GM23338 (cell line): ENCODE measurements at regions not wholly inside any gene's neighbourhood (a gene's known extent, or its start where the extent isn't known, plus 50 kb on each side); places are given as distances from the start of the nearest gene placed in this dataset.

Source experiments
- ATAC-seq: fragments of 200-7000 bp; cut with Tn5 transposase; 3 replicates; pipeline ENCODE4 v1.9.1; 2020
- DNase-seq: peaks from one replicate; pipeline ENCODE4 v3.0.0-alpha.2; 2015; ENCODE audit warnings: low spot score
- H2AFZ ChIP-seq: fragments of 200-600 bp; sonication (generic); 2 replicates; pipeline ENCODE4 v1.8.0; 2016; ENCODE audit warnings: antibody characterized with exemption, mild to moderate bottlenecking, moderate library complexity
- H3F3A ChIP-seq: fragments of 200-600 bp; sonication (generic); replicated peaks from 2 replicates; pipeline ENCODE4 v1.8.0; 2017; ENCODE audit warnings: antibody characterized with exemption, mixed run types, low read depth
- H3K27ac ChIP-seq: fragments of 200-600 bp; sonication (generic); 2 replicates; pipeline ENCODE4 v1.6.1; 2016; ENCODE audit warnings: low read depth
- H3K27me3 ChIP-seq: fragments of 200-600 bp; sonication (generic); 2 replicates; pipeline ENCODE4 v1.8.0; 2016; ENCODE audit warnings: mild to moderate bottlenecking, mixed run types, moderate library complexity; ENCODE audit not compliant: insufficient read depth
- H3K36me3 ChIP-seq: fragments of 200-600 bp; sonication (generic); 2 replicates; pipeline ENCODE4 v1.8.0; 2016; ENCODE audit warnings: mild to moderate bottlenecking; ENCODE audit not compliant: insufficient read depth
- H3K4me1 ChIP-seq: fragments of 200-600 bp; sonication (generic); 2 replicates; pipeline ENCODE4 v1.8.0; 2016; ENCODE audit warnings: mild to moderate bottlenecking, moderate library complexity; ENCODE audit not compliant: insufficient read depth
- H3K4me2 ChIP-seq: fragments of 200-600 bp; sonication (generic); 2 replicates; pipeline ENCODE4 v1.7.1; 2017; ENCODE audit warnings: mixed run types
- H3K4me3 ChIP-seq: fragments of 200-600 bp; sonication (generic); 2 replicates; pipeline ENCODE4 v1.6.1; 2016; ENCODE audit warnings: mixed run types
- H3K79me2 ChIP-seq: fragments of 200-600 bp; sonication (generic); replicated peaks from 2 replicates; pipeline ENCODE4 v1.8.0; 2017; ENCODE audit warnings: mild to moderate bottlenecking; ENCODE audit not compliant: insufficient read depth
- H3K9me2 ChIP-seq: fragments of 200-600 bp; sonication (generic); 2 replicates; pipeline ENCODE4 v1.8.0; 2017; ENCODE audit not compliant: insufficient read depth
- H4K20me1 ChIP-seq: fragments of 200-600 bp; sonication (generic); replicated peaks from 2 replicates; pipeline ENCODE4 v1.8.0; 2017; ENCODE audit warnings: mild to moderate bottlenecking; ENCODE audit not compliant: insufficient read depth
- H3K27ac Mint-ChIP-seq: 2 replicates; pipeline ENCODE4 v1.8.0; 2020; ENCODE audit warnings: inconsistent platforms, mild to moderate bottlenecking, moderate library complexity, mixed read lengths
- H3K27me3 Mint-ChIP-seq: 3 replicates; pipeline ENCODE4 v1.8.0; 2022; ENCODE audit warnings: low read depth, mild to moderate bottlenecking, moderate library complexity, mixed read lengths, inconsistent platforms; ENCODE audit not compliant: insufficient read depth, poor library complexity
- H3K36me3 Mint-ChIP-seq: 3 replicates; pipeline ENCODE4 v1.8.0; 2021; ENCODE audit warnings: low read depth, mild to moderate bottlenecking, inconsistent platforms, moderate library complexity, mixed read lengths
- H3K4me1 Mint-ChIP-seq: 3 replicates; pipeline ENCODE4 v1.8.0; 2020; ENCODE audit warnings: mild to moderate bottlenecking, inconsistent platforms, mixed read lengths
- H3K4me3 Mint-ChIP-seq: 3 replicates; pipeline ENCODE4 v1.8.0; 2021; ENCODE audit warnings: moderate library complexity, mild to moderate bottlenecking, inconsistent platforms, mixed read lengths
- H3K9me3 Mint-ChIP-seq: 3 replicates; pipeline ENCODE4 v1.8.0; 2020; ENCODE audit warnings: moderate library complexity, mild to moderate bottlenecking, inconsistent platforms, mixed read lengths
- CREB1 ChIP-seq: fragments of 250-450 bp; sonication (Bioruptor Pico); IDR thresholded peaks from 2 replicates; pipeline ENCODE4 v1.5.0; 2020; ENCODE audit warnings: low read depth, mild to moderate bottlenecking, moderate library complexity
- CTCF ChIP-seq, 2 experiments: fragments of 200-600 bp in 1 of 2; sonication (generic) in 1 of 2; conservative IDR thresholded peaks; 2 replicates each; pipeline versions ENCODE4 v1.5.1 to v1.6.1; 2016 to 2017; ENCODE audit warnings: antibody characterized with exemption in 2 of 2, low read depth in 2 of 2, mild to moderate bottlenecking in 2 of 2, moderate library complexity in 1 of 2
- ETS1 ChIP-seq: IDR thresholded peaks from 2 replicates; pipeline ENCODE4 v1.6.1; 2016; ENCODE audit warnings: antibody characterized with exemption
- EZH2 ChIP-seq: fragments of 200-600 bp; sonication (generic); IDR thresholded peaks from one replicate; pipeline ENCODE4 v1.8.0; 2017; ENCODE audit warnings: antibody characterized with exemption, mild to moderate bottlenecking, low read depth; ENCODE audit not compliant: unreplicated experiment
- EZH2phosphoT487 ChIP-seq: fragments of 200-600 bp; sonication (generic); IDR thresholded peaks from one replicate; pipeline ENCODE4 v1.8.1; 2018; ENCODE audit warnings: antibody characterized with exemption; ENCODE audit not compliant: unreplicated experiment
- JUNB ChIP-seq: IDR thresholded peaks from one replicate; pipeline ENCODE4 v1.6.1; 2016; ENCODE audit warnings: antibody characterized with exemption; ENCODE audit not compliant: unreplicated experiment
- NANOG ChIP-seq: IDR thresholded peaks from 2 replicates; pipeline ENCODE4 v1.6.1; 2016; ENCODE audit warnings: antibody characterized with exemption, borderline replicate concordance
- POLR2AphosphoS5 ChIP-seq: IDR thresholded peaks from 2 replicates; pipeline ENCODE4 v1.6.1; 2016; ENCODE audit warnings: antibody characterized with exemption, low read depth
- REST ChIP-seq: IDR thresholded peaks from one replicate; pipeline ENCODE4 v1.6.1; 2018; ENCODE audit warnings: antibody characterized with exemption; ENCODE audit not compliant: unreplicated experiment
- STAT1 ChIP-seq: IDR thresholded peaks from one replicate; pipeline ENCODE4 v1.6.1; 2016; ENCODE audit warnings: antibody characterized with exemption; ENCODE audit not compliant: unreplicated experiment
- ZNF114 ChIP-seq: fragments of 250-450 bp; sonication (Bioruptor Pico); IDR thresholded peaks from 2 replicates; pipeline ENCODE4 v1.5.0; 2020; ENCODE audit warnings: mild to moderate bottlenecking, moderate library complexity
- ZNF331 ChIP-seq: fragments of 250-450 bp; sonication (Bioruptor Pico); IDR thresholded peaks from 2 replicates; pipeline ENCODE4 v1.5.0; 2020; ENCODE audit warnings: low read depth, mild to moderate bottlenecking, moderate library complexity
- ZNF462 ChIP-seq: fragments of 250-450 bp; sonication (Bioruptor Pico); IDR thresholded peaks from 2 replicates; pipeline ENCODE4 v1.5.0; 2020; ENCODE audit warnings: mild to moderate bottlenecking, moderate library complexity

- H3K79me2 ChIP-seq: no peaks in the 10 kb centered on the region
- no peak for DNase-seq
These were observed 382.1 kb upstream of the EPHA5 start for GRCh38 chr4:66052426-66052825.

More at GRCh38 chr4:66052426-66052825, 382.1 kb upstream of the EPHA5 start:
- H3F3A ChIP-seq: no peaks in the 10 kb centered on the region
- Mint-ChIP-seq H3K27me3 (no peaks in the 10 kb centered on the region), H3K9me3 (no peaks in the 10 kb centered on the region; the same call in 2 of the 3 replicates), H3K27ac (no peak overlapping the region), H3K36me3 (no peaks in the 10 kb centered on the region), H3K4me3 (no peak overlapping the region), H3K4me1 (peaks cover 3% of the 10 kb centered on the region; the same call in 2 of the 3 replicates)
- no peak overlapping the region for H3K4me3 ChIP-seq
- no peak overlapping the region for H3K27ac ChIP-seq
- no peaks in the 10 kb centered on the region for H3K36me3 ChIP-seq
- H3K27me3 ChIP-seq: no peaks in the 10 kb centered on the region
- no peak overlapping the region for H2AFZ ChIP-seq
- no peak overlapping the region for H3K4me2 ChIP-seq
- 0 out of 2 replicates have a peak, but pooled peaks cover 4% of the 10 kb centered on the region for H3K9me2 ChIP-seq
- no peaks in the 10 kb centered on the region for H3K4me1 ChIP-seq
- TF ChIP-seq ZNF462 (CRISPR knock-in tag) (no peak), ZNF114 (CRISPR knock-in tag) (no peak), ZNF331 (no peak), POLR2AphosphoS5 (no peak), EZH2 (no peak), ETS1 (no peak), STAT1 (no peak), CTCF (conservative IDR thresholded peaks at IDR 0.05; ENCODE audit: low read depth in 2 of 2) (no peak), NANOG (no peak), CREB1 (CRISPR knock-in tag) (no peak), EZH2phosphoT487 (no peak), JUNB (no peak), REST (no peak)
- no peaks in the 10 kb centered on the region for H4K20me1 ChIP-seq
- ATAC-seq: no peak
